Central memory CD4-positive, alpha-beta T cell (primary cell): ENCODE measurements at regions not wholly inside any gene's neighbourhood (a gene's known extent, or its start where the extent isn't known, plus 50 kb on each side); places are given as distances from the start of the nearest gene placed in this dataset.

Experiments
- DNase-seq: peaks from one replicate; pipeline ENCODE4 v3.0.0; 2022

GRCh38 chr5:5617024-5617423 is 194.5 kb downstream of the ICE1 start:
- no peak for DNase-seq

- no peak for DNase-seq
Measured at GRCh38 chr5:5616247-5616895, 193.9 kb downstream of the ICE1 start.

GRCh38 chr5:5615569-5615968 is 193.1 kb downstream of the ICE1 start:
- DNase-seq: no peak

- DNase-seq: no peak
Measured at GRCh38 chr5:5613261-5613990, 190.9 kb downstream of the ICE1 start.

GRCh38 chr5:5612096-5612495 is 189.6 kb downstream of the ICE1 start:
- no peak for DNase-seq

GRCh38 chr5:5609935-5610334 is 187.5 kb downstream of the ICE1 start:
- DNase-seq: no peak

- no peak for DNase-seq
Measured at GRCh38 chr5:5605170-5605764, 182.8 kb downstream of the ICE1 start.

GRCh38 chr5:5602554-5602953 is 180.1 kb downstream of the ICE1 start:
- no peak for DNase-seq

- DNase-seq: no peak
Measured at GRCh38 chr5:5598547-5599113, 176.2 kb downstream of the ICE1 start.

- DNase-seq: no peak
Measured at GRCh38 chr5:5593391-5593790, 170.9 kb downstream of the ICE1 start.

GRCh38 chr5:5592541-5592940 is 170.1 kb downstream of the ICE1 start:
- DNase-seq: no peak

GRCh38 chr5:5591567-5591966 is 169.1 kb downstream of the ICE1 start:
- no peak for DNase-seq

- DNase-seq: no peak
Measured at GRCh38 chr5:5589857-5590256, 167.4 kb downstream of the ICE1 start.

- DNase-seq: no peak
Measured at GRCh38 chr5:5588887-5589826, 166.7 kb downstream of the ICE1 start.

GRCh38 chr5:5588386-5588785 is 165.9 kb downstream of the ICE1 start:
- no peak for DNase-seq

- no peak for DNase-seq
Measured at GRCh38 chr5:5587474-5587873, 165.0 kb downstream of the ICE1 start.

- DNase-seq: no peak
Measured at GRCh38 chr5:5586721-5587120, 164.2 kb downstream of the ICE1 start.

GRCh38 chr5:5585751-5586341 is 163.4 kb downstream of the ICE1 start:
- no peak for DNase-seq

GRCh38 chr5:5584751-5585150 is 162.3 kb downstream of the ICE1 start:
- DNase-seq: no peak

GRCh38 chr5:5584236-5584745 is 161.8 kb downstream of the ICE1 start:
- no peak for DNase-seq

- DNase-seq: no peak
Measured at GRCh38 chr5:5583832-5584231, 161.4 kb downstream of the ICE1 start.
